GM19043 (cell line): ENCODE measurements at regions not wholly inside any gene's neighbourhood (a gene's known extent, or its start where the extent isn't known, plus 50 kb on each side); places are given as distances from the start of the nearest gene placed in this dataset.

ENCODE experiments used
- ATAC-seq: cut with Tn5 transposase; IDR thresholded peaks from one replicate; pipeline ENCODE4 v1.9.1; 2021; ENCODE audit warnings: low read depth; ENCODE audit not compliant: unreplicated experiment

DNA sequence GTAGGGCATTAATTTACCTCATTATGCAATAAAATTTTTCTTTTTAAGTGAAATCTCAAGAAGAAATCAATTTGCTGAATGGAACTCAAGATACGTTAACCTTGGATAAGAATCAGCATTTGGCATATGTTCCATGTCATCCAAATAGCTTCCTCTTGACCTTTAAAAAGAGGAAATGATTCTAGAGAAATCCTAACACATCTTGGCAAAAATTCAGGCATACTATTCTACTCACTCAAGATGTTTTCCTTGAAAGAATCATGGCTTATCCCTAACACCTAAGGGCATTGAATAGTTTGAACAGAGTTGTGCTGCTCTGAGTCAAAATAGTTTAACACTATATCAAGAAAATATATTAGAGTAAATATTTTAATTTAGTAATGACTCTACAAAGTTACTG is 678.0 kb downstream of the EPHA4 start:
- ATAC-seq, result no peak

DNA sequence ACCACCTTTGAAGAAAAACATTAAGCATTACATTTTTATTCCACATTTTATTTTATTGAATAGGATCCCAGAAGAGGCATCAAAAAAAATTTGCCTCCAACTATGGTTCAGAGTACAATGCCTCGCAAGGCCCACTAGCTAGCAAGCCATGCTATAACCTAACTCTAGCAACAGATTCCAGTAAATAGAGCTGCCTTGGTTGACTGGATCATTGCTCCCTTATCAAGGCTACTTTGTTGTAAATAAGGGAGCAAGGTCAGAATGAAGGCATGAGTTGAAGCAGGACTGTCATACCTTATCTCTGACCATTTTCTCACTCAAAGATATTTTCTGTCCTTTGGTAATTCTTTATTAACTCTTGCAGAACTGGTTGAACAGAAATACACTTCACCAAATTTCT is 672.6 kb downstream of the EPHA4 start:
- ATAC-seq, result no peak

DNA sequence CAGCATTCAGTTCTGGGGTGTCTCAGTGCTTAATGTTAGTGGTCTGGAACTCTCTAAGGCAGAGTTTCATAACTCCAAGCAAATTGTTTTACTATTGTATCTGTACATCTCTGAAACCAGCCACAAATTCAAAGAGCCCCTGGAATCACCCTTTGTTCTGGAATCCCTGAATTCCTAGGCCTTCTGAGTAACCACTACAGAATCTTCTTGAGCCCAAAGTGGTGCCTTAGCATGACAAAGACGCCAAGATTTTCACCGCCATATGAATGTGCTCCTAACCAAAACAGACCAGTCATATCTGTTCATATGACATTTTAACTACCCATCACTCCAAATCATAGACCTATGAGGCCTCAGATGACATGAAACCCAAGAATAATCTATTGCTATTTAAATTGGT is 668.1 kb downstream of the EPHA4 start:
- no peak for ATAC-seq

DNA sequence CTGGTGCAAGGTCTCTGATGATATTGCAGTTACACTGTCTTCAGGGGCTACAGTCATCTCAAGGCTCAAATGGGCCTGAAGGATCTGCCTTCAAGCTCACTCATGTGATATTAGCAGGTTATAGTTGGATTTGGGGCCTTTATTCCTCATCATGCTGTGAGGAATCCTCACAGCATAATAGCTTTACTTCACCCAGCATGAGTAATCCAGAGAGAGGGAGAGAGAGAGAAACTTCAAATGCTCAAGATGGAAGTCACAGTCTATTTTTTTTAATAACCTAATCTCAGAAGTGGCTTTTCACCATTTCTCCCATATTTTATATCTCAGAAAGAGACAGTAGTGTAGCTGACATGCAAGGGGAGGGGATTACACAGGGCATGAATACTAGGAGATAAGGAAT is 658.7 kb downstream of the EPHA4 start:
- no peak for ATAC-seq

DNA sequence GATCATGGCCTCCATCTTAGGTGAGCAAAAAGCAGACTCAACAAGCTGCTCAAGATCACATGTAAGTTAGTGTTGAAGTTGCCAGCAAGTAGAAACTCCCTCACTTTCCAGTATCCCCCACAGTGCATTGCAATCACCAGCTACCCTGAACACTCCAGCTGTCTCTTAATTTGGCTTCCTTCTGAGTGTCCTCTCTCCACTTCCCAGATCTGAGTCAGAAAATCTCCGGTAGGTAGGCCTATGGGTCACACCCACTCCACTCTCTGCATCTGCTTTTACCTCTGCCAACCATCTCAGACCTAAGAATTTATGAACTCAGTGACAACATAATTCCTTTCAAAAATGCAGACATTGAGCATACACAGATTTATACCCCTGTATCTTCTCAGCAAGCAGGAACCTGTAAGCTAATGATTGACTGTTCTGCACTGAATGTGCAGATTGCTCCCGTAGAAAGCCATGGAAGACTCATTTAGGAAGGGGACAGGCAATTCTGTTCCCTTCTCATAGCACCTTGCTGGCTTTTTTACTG is 656.9 kb downstream of the EPHA4 start:
- ATAC-seq, result no peak

DNA sequence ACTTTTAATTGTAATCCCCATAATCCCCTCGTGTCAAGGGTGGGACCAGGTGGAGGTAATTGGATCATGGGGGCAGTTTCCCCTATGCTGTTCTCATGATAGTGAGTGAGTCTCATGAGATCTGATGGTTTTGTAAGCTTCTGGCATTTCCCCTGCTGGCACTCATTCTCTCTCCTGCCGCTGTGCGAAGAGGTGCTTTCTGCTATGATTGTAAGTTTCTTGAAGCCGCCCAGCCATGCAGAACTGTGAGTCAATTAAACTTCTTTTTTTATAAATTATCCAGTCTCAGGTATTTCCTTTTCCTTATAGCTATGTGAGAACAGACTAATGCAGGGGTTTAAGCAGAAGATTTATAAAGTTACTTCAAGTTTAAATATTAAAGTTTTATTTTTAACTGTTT is 655.2 kb downstream of the EPHA4 start:
- ATAC-seq, result no peak

DNA sequence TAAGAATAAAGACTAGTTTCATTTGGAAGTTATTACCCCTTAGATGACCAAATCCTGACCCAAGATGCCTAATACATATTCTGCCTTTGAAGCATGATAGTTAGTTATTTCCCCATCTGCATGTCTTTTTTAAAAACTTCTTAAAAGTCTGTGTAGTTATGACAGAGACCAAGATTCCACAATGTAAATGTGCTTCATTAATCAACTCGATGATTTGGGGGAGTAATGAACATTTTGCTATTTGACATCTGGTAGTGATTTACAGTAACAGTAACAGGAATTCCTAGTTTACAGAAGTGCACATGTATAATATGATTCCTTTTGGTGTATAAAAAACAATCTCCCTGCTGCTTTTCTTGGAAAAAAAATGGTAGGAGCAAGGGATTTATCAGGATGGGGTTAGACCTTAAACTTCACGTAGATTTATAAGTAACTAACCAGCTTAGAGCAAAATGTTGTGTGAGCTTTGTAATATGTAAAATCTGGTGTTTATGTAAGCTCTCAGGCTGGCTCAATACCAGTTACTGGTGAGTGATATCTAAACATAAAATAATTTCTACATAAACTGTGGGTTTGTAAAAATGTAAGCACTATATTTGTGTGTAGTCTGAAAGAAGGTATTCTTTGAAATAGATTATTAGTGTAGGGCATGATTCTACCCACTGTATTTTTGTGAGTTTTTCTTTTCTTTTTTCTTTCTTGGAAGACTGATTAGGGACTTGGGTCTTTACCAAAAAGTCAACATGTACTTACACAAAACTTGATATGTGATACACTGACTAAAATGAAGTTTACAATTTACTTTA is 641.6 kb downstream of the EPHA4 start:
- ATAC-seq, result no peak

DNA sequence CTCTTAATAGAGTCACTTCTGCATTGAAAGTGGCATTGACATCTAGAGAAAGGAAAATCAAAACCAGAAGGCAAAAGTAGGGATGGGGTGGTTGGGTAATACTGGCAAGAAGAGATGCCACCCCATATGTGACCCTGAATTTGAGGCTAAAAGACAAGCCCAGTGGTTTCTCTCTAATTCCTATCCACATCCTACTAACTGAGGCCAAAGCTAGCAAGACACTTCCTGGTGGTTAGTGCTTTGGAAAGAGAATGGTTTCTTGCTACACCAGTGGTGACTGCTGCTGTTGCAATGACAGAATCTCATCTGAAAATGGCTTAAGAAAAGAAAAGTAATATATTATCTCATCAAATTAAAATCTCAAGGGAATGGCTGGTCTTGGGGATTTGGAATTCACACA is 640.6 kb downstream of the EPHA4 start:
- ATAC-seq, result no peak

DNA sequence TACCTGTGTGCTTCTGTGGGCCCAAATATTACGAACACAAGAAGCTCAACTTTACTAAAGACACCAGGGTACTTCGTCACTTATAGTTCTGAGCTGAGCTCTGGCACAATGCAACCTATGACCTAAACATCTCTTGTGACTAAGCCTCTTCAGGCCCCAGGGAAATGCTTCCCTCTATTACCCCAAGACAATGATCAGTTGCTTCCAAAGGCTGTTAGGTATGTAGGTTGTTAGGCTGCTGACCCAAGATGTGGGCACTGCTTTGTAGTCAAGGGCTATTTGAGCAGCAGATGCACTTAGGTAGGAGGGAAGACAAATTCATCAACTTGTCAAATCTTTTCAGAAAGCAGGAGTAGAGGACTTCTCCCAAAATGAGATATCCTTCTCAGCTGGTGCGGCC is 640.1 kb downstream of the EPHA4 start:
- no peak for ATAC-seq

DNA sequence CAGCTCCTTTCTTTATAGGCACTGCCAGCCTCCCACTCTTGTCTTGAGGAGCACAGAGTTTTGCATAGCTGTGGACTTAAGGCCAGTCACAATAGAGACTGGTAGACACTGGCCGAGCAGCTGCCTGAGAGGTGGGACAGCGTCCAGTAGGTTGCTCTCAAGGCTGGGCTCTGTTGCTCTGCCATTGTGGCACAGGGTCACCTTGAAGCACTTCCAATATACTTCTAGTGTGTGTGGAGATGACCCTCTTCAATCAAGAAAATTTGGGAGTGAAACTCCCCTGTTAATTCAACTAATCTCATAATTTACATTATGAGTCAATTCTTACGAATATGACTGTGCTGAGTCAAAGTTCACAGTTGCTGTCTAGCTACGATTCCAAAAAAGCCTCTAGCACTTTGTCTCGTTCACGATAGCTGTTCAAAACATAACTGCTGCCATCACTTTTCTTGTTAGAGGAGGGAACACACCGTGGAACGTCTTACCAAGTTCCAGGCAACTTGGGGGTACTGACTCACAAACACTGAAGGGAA is 636.2 kb downstream of the EPHA4 start:
- ATAC-seq, result no peak

DNA sequence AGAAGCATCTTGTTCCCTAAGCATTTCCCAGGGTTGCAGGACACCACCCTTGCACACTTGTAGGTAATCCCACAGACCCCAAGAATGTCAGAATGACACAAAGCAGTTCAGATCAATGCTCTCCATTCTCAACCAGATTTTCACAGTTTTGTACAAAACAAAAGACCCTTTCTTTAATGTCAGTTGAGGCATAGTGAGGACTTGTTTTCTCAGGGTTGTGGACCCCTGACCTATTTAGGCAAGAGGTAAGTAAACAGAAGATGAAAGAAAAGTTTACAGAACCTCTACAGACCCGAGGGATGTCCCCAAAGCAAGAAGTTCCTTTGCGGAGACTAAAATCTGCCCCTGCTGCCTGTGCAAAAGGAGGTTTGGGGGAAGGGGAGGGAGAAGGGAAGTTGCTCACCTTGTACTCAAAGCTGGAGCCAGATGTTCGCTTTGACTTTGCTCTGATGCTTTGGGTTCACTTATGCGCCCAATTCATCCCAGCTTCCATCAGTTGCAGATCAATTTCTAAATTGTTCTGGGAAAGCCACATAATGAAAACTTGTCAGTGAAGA is 635.4 kb downstream of the EPHA4 start:
- no peak for ATAC-seq

DNA sequence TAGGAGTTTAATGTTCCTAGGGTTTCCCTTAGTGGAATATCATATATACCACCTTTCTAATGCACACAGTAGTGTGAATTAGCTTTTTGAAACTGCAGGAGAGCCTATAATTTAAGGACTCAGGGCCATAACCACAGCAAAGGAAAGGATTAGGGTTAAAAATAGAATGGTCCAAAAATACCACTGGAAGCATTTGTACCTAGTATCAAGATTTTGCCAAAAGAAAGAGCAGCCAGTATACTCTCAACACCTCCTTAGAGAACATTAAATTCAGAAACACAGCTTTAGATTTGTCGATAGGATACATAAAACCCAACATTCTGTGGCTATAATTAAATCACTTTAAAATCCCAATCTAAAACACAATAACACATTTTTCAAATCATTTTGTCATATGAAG is 634.9 kb downstream of the EPHA4 start:
- ATAC-seq, result no peak

DNA sequence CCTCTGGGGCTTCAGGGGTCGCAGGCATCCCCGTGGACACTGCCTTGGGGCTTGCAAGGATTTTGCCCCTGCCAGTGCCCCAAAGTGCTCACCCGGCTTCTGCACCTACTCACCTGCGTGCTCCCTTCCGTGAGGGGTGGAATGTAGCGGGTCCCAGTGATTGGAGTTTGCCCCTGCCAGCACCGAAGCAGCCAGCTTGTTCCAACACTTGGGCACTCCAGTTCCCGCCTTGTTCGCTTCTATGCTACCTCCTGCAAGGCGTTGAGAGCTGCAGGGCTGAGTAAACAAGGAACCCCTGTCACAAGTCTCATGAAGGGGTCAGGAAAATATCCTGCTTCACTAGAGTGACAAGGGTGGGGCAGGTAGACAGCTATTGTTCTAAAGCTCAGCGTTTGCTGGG is 631.5 kb downstream of the EPHA4 start:
- no peak for ATAC-seq

DNA sequence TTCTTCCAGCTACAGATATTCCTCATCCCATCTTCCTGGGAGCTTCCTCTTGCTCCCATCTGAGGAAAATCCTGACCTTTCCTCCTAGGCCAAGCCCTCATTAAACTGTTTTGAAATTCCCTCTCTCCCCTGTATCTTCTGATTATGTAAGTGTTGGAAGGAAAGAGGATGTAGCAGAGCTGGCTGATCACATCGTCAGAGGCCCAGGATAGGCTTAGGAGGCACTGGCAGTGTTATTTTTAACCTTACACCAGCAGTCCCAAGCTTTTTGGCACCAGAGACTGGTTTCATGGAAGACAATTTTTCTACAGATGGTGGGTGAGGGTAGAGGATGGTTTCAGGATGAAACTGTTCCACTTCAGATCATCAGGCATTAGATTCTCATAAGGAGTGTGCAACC is 630.4 kb downstream of the EPHA4 start:
- ATAC-seq, result no peak

DNA sequence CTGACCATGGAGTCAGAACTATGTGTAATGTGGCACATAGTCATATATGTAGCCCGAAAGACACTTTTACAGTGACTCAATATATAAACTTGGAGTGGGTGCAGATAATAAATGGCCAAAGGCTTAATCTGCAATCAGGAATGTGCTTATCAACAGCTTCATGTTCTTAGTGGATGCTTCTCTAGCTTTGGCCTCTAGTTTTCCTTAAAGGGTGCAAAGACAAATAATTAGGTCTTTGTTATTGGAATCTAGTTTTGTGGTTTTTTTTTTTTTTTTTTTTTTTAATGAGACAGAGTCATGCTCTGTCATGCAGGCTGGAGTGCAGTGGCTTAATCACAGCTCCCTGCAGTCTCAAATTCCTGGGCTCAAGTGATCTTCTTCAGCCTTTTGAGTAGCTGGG is 625.6 kb downstream of the EPHA4 start:
- no peak for ATAC-seq

DNA sequence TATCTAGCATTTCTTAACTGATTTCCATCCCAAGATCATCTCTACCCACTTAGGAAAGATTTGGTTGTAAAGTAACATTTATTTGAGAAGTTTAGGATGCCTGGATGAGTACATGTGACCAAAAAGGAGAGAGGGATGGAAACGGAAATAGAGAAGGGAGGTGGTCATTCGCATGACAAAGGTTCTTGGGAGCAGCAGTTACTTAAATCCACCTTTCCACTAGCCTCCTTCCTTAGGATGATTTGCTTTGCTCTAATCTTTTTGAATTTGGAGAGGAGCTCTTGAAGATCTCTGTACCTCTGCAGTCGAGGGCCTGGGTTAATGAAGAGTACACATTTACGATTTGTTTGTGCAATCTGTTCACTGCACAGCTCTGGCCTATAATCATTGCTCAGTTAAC is 623.5 kb downstream of the EPHA4 start:
- ATAC-seq, result no peak

DNA sequence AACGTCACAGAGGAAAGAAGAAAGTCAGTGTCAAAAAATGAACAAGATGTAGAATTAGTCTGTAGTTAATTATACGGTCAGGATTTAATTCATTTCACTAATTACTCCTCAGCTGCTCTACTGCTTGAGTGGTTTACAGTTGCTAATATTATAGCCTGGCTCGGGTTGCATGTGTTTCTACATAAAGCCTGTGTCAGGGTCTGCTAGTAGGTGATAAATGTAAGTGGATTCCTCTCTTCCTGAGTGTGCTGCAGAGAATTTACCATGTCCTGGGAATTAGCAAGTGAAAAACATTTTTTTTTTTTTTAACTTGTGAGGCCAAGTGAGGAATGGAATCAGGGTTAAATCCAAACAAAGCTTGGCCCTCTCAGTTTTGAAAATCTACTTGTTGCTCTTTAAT is 622.6 kb downstream of the EPHA4 start:
- ATAC-seq, result no peak

DNA sequence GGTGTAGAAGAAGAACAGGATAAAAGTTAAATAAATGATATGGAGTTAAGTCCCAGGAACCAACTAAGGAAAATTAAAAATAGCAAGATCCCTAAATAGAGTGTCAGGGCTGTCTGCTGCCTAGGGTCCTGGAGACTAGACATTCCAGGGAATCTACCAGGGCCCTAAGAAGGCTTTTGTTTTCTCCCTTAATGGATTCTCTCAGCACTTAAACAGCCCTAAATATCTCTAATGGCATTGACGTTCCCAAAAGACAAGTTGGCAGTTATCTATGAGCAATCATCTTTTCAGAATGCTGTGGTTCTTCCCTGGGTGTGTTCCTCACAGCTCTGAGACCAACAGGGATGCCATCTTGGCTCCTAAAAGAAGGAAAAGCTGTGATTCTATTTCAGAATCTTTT is 616.3 kb downstream of the EPHA4 start:
- no peak for ATAC-seq

DNA sequence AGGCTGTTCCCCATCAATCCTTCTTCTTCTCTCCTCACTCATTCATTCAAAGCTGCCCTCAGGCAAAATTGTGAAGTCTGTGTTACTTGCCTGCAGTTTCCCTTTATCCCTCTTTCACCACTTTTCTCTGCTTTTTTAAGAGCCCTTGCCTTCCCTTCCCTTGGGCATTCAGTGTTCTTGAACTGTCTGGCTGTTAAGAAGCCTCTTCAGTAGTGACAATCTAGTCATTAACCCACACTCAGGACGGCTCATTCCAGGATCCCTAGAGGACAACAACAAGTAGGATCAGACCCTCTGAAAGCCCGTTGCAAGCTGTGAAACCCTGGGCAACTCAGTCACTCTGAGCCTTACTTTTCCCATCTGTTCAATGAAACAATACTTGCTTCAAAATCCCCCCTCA is 615.7 kb downstream of the EPHA4 start:
- no peak for ATAC-seq

DNA sequence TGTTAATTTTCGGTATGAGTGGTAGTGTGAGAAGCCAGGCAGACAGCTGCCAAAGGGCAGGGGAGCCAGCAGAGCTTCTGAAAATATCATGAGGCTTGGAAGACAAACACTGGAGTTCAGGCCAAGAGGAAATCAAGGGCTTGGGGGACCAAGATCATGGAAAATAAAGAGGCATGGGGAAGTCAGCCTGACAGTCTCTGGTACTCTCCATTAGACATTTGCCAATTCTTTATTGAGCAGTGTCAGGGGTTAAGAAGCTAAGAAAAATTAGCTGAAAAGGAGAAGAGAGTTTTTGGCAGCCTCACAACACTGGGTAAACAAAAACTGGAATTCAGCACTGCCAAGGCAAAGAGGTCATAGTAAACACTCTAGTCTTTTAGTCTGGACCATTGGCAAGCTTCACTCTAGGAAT is 612.7 kb downstream of the EPHA4 start:
- ATAC-seq, result no peak

DNA sequence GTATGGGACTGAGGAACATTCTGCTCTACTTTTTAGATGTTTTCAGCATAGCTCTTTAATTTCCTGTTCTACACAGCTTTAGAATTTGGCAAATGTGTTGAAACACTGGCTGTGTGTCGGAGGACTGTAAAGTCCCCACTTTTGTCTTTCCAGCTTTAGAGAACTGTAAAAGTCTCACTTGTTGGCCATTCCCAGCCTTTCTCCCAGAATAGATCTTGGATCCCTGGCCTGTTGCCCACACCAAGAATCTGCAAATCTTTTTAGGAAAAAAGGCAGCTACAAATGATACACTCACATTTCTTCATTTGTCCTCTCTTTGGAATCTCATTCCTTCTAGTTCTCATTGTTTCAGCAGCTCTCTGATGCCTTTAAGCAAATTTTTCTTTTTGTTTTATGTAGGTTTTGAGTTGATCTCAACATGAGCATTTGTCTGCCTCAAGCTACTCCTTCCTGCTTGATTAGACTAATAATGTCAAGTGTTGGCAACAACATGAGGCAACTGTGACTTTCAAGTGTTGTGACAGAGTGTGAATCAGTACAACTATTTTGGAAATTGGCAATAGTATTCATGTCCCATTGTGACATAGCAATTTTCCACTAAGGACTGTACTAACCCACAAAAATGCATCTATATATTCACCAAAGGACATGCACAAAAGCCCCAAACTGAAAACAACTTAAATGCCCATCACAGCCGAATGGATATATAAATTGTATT is 610.8 kb downstream of the EPHA4 start:
- ATAC-seq, result no peak
